ENCODE measurements at regions not wholly inside any gene's neighbourhood (a gene's known extent, or its start where the extent isn't known, plus 50 kb on each side); places are given as distances from the start of the nearest gene placed in this dataset.

GRCh38 chr20:60960500-60960899, 291.6 kb upstream of the CDH4 start:
- no peak overlapping the region for H3K4me2 ChIP-seq (ENCODE audit: low read length)
- H3F3A ChIP-seq (ENCODE audit: low read length, unreplicated experiment) = no peaks in the 10 kb centered on the region
- H3K9me2 ChIP-seq (replicated peaks; ENCODE audit: low read length) = no peaks in the 10 kb centered on the region
- no peak overlapping the region for H3K9ac ChIP-seq (ENCODE audit: low read length)
- ChIA-PET CTCF (no interaction called here), POLR2A (ENCODE audit: unreplicated experiment) (no interaction called here)
- no peaks in the 10 kb centered on the region for H3K79me2 ChIP-seq (ENCODE audit: low read length)
- intact Hi-C loops (cut with micrococcal nuclease) = no loop called here
- H4K20me1 ChIP-seq (ENCODE audit: low read length) = no peaks in the 10 kb centered on the region
- no peaks in the 10 kb centered on the region for H3K4me1 ChIP-seq (ENCODE audit: insufficient read depth, low read length)
- H2AFZ ChIP-seq (ENCODE audit: low read length) = no peak overlapping the region
- H3K36me3 ChIP-seq (ENCODE audit: low read depth, low read length) = no peaks in the 10 kb centered on the region
- BruUV-seq (replicated peaks) = no TSS peak
- ATAC-seq = no peak
- no peak for DNase-seq
- no peak overlapping the region for H3K4me3 ChIP-seq (ENCODE audit: low read length)
- no peak overlapping the region for H3K27ac ChIP-seq (ENCODE audit: low read length)
- peaks cover 26% of the 10 kb centered on the region for H3K9me3 ChIP-seq (ENCODE audit: low read length)
- H3K27me3 ChIP-seq (ENCODE audit: low read length) = no peaks in the 10 kb centered on the region
- TF ChIP-seq EZH2phosphoT487 (IDR thresholded peaks at IDR 0.05; ENCODE audit: borderline replicate concordance, low read length) (no peak), EZH2 (IDR thresholded peaks at IDR 0.05; ENCODE audit: low read length, unreplicated experiment) (no peak), CTCF (conservative IDR thresholded peaks at IDR 0.05; ENCODE audit: low read depth, low read length) (no peak)

GRCh38 chr20:60961551-60961950, 290.5 kb upstream of the CDH4 start:
- H3K4me2 ChIP-seq (ENCODE audit: low read length) = no peak overlapping the region
- H2AFZ ChIP-seq (ENCODE audit: low read length) = no peak overlapping the region
- H3K79me2 ChIP-seq (ENCODE audit: low read length) = no peaks in the 10 kb centered on the region
- TF ChIP-seq EZH2phosphoT487 (IDR thresholded peaks at IDR 0.05; ENCODE audit: borderline replicate concordance, low read length) = no peak
- no peak for TF ChIP-seq CTCF (conservative IDR thresholded peaks at IDR 0.05; ENCODE audit: low read depth, low read length)
- TF ChIP-seq EZH2 (IDR thresholded peaks at IDR 0.05; ENCODE audit: low read length, unreplicated experiment) = no peak
- no peaks in the 10 kb centered on the region for H3K4me1 ChIP-seq (ENCODE audit: insufficient read depth, low read length)
- CTCF ChIA-PET = no interaction called here
- no peaks in the 10 kb centered on the region for H3K36me3 ChIP-seq (ENCODE audit: low read depth, low read length)
- intact Hi-C loops (cut with micrococcal nuclease) = no loop called here
- H3F3A ChIP-seq (ENCODE audit: low read length, unreplicated experiment) = no peaks in the 10 kb centered on the region
- BruUV-seq (replicated peaks) = no TSS peak
- no peak overlapping the region for H3K4me3 ChIP-seq (ENCODE audit: low read length)
- POLR2A ChIA-PET (ENCODE audit: unreplicated experiment) = no interaction called here
- H3K9me3 ChIP-seq (ENCODE audit: low read length) = peaks cover 20% of the 10 kb centered on the region
- H3K9ac ChIP-seq (ENCODE audit: low read length) = no peak overlapping the region
- H4K20me1 ChIP-seq (ENCODE audit: low read length) = no peaks in the 10 kb centered on the region
- no peaks in the 10 kb centered on the region for H3K27me3 ChIP-seq (ENCODE audit: low read length)
- ATAC-seq (no peak), DNase-seq (no peak)
- H3K27ac ChIP-seq (ENCODE audit: low read length) = no peak overlapping the region
- H3K9me2 ChIP-seq (replicated peaks; ENCODE audit: low read length) = no peaks in the 10 kb centered on the region

GRCh38 chr20:60962367-60963045, 289.6 kb upstream of the CDH4 start:
- no TSS peak for BruUV-seq (replicated peaks)
- CTCF ChIA-PET = no interaction called here
- no peaks in the 10 kb centered on the region for H4K20me1 ChIP-seq (ENCODE audit: low read length)
- no peak overlapping the region for H3K4me2 ChIP-seq (ENCODE audit: low read length)
- H3K4me3 ChIP-seq (ENCODE audit: low read length) = no peak overlapping the region
- H3K27ac ChIP-seq (ENCODE audit: low read length) = no peak overlapping the region
- no peak overlapping the region for H3K9ac ChIP-seq (ENCODE audit: low read length)
- H3K27me3 ChIP-seq (ENCODE audit: low read length) = no peaks in the 10 kb centered on the region
- no peak overlapping the region for H2AFZ ChIP-seq (ENCODE audit: low read length)
- intact Hi-C loops (cut with micrococcal nuclease) = no loop called here
- H3K9me2 ChIP-seq (replicated peaks; ENCODE audit: low read length) = no peaks in the 10 kb centered on the region
- no peaks in the 10 kb centered on the region for H3K79me2 ChIP-seq (ENCODE audit: low read length)
- H3F3A ChIP-seq (ENCODE audit: low read length, unreplicated experiment) = no peaks in the 10 kb centered on the region
- DNase-seq (no peak), ATAC-seq (no peak)
- peaks cover 16% of the 10 kb centered on the region for H3K9me3 ChIP-seq (ENCODE audit: low read length)
- no peaks in the 10 kb centered on the region for H3K36me3 ChIP-seq (ENCODE audit: low read depth, low read length)
- no peaks in the 10 kb centered on the region for H3K4me1 ChIP-seq (ENCODE audit: insufficient read depth, low read length)
- TF ChIP-seq CTCF (conservative IDR thresholded peaks at IDR 0.05; ENCODE audit: low read depth, low read length) (no peak), EZH2 (IDR thresholded peaks at IDR 0.05; ENCODE audit: low read length, unreplicated experiment) (no peak), EZH2phosphoT487 (IDR thresholded peaks at IDR 0.05; ENCODE audit: borderline replicate concordance, low read length) (no peak)
- POLR2A ChIA-PET (ENCODE audit: unreplicated experiment) = no interaction called here
